ENCODE measurements at regions not wholly inside any gene's neighbourhood (a gene's known extent, or its start where the extent isn't known, plus 50 kb on each side); places are given as distances from the start of the nearest gene placed in this dataset.

- H3K27ac ChIP-seq (ENCODE audit: low read length): no peak overlapping the region
- H3K4me1 ChIP-seq (ENCODE audit: insufficient read depth, low read length): no peaks in the 10 kb centered on the region
- DNase-seq (no peak), ATAC-seq (no peak)
- H3K4me2 ChIP-seq (ENCODE audit: low read length): no peak overlapping the region
- H2AFZ ChIP-seq (ENCODE audit: low read length): no peak overlapping the region
- no peaks in the 10 kb centered on the region for H3K36me3 ChIP-seq (ENCODE audit: low read depth, low read length)
- ChIA-PET POLR2A (ENCODE audit: unreplicated experiment) (no interaction called here), CTCF (no interaction called here)
- no peak for TF ChIP-seq CTCF (conservative IDR thresholded peaks at IDR 0.05; ENCODE audit: low read depth, low read length)
- TF ChIP-seq EZH2 (IDR thresholded peaks at IDR 0.05; ENCODE audit: low read length, unreplicated experiment): no peak
- no peak for TF ChIP-seq EZH2phosphoT487 (IDR thresholded peaks at IDR 0.05; ENCODE audit: borderline replicate concordance, low read length)
- no peaks in the 10 kb centered on the region for H3K79me2 ChIP-seq (ENCODE audit: low read length)
- no peaks in the 10 kb centered on the region for H3K9me3 ChIP-seq (ENCODE audit: low read length)
- BruUV-seq (replicated peaks): no TSS peak
- H4K20me1 ChIP-seq (ENCODE audit: low read length): no peaks in the 10 kb centered on the region
- H3K9me2 ChIP-seq (replicated peaks; ENCODE audit: low read length): no peaks in the 10 kb centered on the region
- H3F3A ChIP-seq (ENCODE audit: low read length, unreplicated experiment): no peaks in the 10 kb centered on the region
- no peak overlapping the region for H3K4me3 ChIP-seq (ENCODE audit: low read length)
- no peaks in the 10 kb centered on the region for H3K27me3 ChIP-seq (ENCODE audit: low read length)
- no peak overlapping the region for H3K9ac ChIP-seq (ENCODE audit: low read length)
- intact Hi-C loops (cut with micrococcal nuclease): no loop called here
These were observed 266.4 kb upstream of the DMRT1 start for GRCh38 chr9:575139-575538.

GRCh38 chr9:580652-581342, 260.7 kb upstream of the DMRT1 start:
- no peak overlapping the region for H3K4me2 ChIP-seq (ENCODE audit: low read length)
- intact Hi-C loops (cut with micrococcal nuclease): no loop called here
- ChIA-PET POLR2A (ENCODE audit: unreplicated experiment) (no interaction called here), CTCF (no interaction called here)
- H3K27me3 ChIP-seq (ENCODE audit: low read length): no peaks in the 10 kb centered on the region
- BruUV-seq (replicated peaks): no TSS peak
- H3K4me1 ChIP-seq (ENCODE audit: insufficient read depth, low read length): no peaks in the 10 kb centered on the region; the same call in 1 of the 2 replicates
- no peak overlapping the region for H2AFZ ChIP-seq (ENCODE audit: low read length)
- H3F3A ChIP-seq (ENCODE audit: low read length, unreplicated experiment): no peaks in the 10 kb centered on the region
- no peaks in the 10 kb centered on the region for H4K20me1 ChIP-seq (ENCODE audit: low read length)
- no peak overlapping the region for H3K4me3 ChIP-seq (ENCODE audit: low read length)
- DNase-seq: no peak
- H3K9ac ChIP-seq (ENCODE audit: low read length): no peak overlapping the region
- no peak overlapping the region for H3K27ac ChIP-seq (ENCODE audit: low read length)
- no peaks in the 10 kb centered on the region for H3K9me2 ChIP-seq (replicated peaks; ENCODE audit: low read length)
- H3K9me3 ChIP-seq (ENCODE audit: low read length): no peaks in the 10 kb centered on the region
- ATAC-seq: no peak
- TF ChIP-seq CTCF (conservative IDR thresholded peaks at IDR 0.05; ENCODE audit: low read depth, low read length) (no peak), EZH2phosphoT487 (IDR thresholded peaks at IDR 0.05; ENCODE audit: borderline replicate concordance, low read length) (no peak)
- no peaks in the 10 kb centered on the region for H3K36me3 ChIP-seq (ENCODE audit: low read depth, low read length)
- H3K79me2 ChIP-seq (ENCODE audit: low read length): no peaks in the 10 kb centered on the region

GRCh38 chr9:581673-582497, 259.6 kb upstream of the DMRT1 start:
- no peaks in the 10 kb centered on the region for H3K36me3 ChIP-seq (ENCODE audit: low read depth, low read length)
- no peaks in the 10 kb centered on the region; the same call in 1 of the 2 replicates for H3K4me1 ChIP-seq (ENCODE audit: insufficient read depth, low read length)
- no peak overlapping the region for H3K4me3 ChIP-seq (ENCODE audit: low read length)
- ChIA-PET POLR2A (ENCODE audit: unreplicated experiment) (no interaction called here), CTCF (no interaction called here)
- H3K27ac ChIP-seq (ENCODE audit: low read length): no peak overlapping the region
- DNase-seq: peak; percentile 15
- no peaks in the 10 kb centered on the region for H3F3A ChIP-seq (ENCODE audit: low read length, unreplicated experiment)
- H3K9me3 ChIP-seq (ENCODE audit: low read length): no peaks in the 10 kb centered on the region
- H2AFZ ChIP-seq (ENCODE audit: low read length): no peak overlapping the region
- H3K9me2 ChIP-seq (replicated peaks; ENCODE audit: low read length): no peaks in the 10 kb centered on the region
- no peak overlapping the region for H3K4me2 ChIP-seq (ENCODE audit: low read length)
- H3K9ac ChIP-seq (ENCODE audit: low read length): no peak overlapping the region
- H4K20me1 ChIP-seq (ENCODE audit: low read length): no peaks in the 10 kb centered on the region
- no peaks in the 10 kb centered on the region for H3K79me2 ChIP-seq (ENCODE audit: low read length)
- no TSS peak for BruUV-seq (replicated peaks)
- intact Hi-C loops (cut with micrococcal nuclease): no loop called here
- ATAC-seq: no peak
- TF ChIP-seq CTCF (conservative IDR thresholded peaks at IDR 0.05; ENCODE audit: low read depth, low read length) (peak; percentile 39; the same call in 1 of the 2 replicates), EZH2 (IDR thresholded peaks at IDR 0.05; ENCODE audit: low read length, unreplicated experiment) (no peak)
- no peaks in the 10 kb centered on the region for H3K27me3 ChIP-seq (ENCODE audit: low read length)
